ENCODE measurements at regions not wholly inside any gene's neighbourhood (a gene's known extent, or its start where the extent isn't known, plus 50 kb on each side); places are given as distances from the start of the nearest gene placed in this dataset.

DNA sequence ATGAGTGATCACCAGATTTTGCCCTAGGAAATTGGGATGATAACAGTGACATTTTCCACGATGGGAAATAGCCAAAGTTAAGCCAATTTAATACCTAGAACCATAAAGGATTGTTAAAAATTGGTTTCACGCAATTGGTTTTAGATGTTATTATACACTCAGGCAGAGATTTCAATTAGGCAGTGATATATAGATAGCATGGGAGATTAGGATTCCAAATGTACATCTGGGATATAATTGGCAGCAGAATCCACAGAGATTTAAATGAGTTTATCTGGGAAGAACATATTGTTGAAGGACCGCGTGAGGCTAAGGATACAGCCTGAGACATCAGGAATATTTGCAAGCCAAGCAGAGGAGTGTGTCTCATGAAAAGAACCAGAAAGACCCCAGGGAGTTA is 351.6 kb downstream of the GPM6A start:
- DNase-seq (ENCODE audit: low spot score), result no peak
- TF ChIP-seq, protein P1, sequence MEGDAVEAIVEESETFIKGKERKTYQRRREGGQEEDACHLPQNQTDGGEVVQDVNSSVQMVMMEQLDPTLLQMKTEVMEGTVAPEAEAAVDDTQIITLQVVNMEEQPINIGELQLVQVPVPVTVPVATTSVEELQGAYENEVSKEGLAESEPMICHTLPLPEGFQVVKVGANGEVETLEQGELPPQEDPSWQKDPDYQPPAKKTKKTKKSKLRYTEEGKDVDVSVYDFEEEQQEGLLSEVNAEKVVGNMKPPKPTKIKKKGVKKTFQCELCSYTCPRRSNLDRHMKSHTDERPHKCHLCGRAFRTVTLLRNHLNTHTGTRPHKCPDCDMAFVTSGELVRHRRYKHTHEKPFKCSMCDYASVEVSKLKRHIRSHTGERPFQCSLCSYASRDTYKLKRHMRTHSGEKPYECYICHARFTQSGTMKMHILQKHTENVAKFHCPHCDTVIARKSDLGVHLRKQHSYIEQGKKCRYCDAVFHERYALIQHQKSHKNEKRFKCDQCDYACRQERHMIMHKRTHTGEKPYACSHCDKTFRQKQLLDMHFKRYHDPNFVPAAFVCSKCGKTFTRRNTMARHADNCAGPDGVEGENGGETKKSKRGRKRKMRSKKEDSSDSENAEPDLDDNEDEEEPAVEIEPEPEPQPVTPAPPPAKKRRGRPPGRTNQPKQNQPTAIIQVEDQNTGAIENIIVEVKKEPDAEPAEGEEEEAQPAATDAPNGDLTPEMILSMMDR (IDR thresholded peaks at IDR 0.05; ENCODE audit: borderline replicate concordance, control extremely low read depth, extremely low read depth, insufficient read depth, missing control alignments), result no peak
- in situ Hi-C loops (cut with MboI; ENCODE audit: low sequenced_read_pairs, unreplicated experiment), result no loop called here

GRCh38 chr4:175469514-175469913 is 342.6 kb downstream of the GPM6A start:
- TF ChIP-seq, protein P1 (IDR thresholded peaks at IDR 0.05; ENCODE audit: borderline replicate concordance, control extremely low read depth, extremely low read depth, insufficient read depth, missing control alignments), result no peak
- in situ Hi-C loops (cut with MboI; ENCODE audit: low sequenced_read_pairs, unreplicated experiment), result no loop called here
- DNase-seq (ENCODE audit: low spot score), result no peak

DNA sequence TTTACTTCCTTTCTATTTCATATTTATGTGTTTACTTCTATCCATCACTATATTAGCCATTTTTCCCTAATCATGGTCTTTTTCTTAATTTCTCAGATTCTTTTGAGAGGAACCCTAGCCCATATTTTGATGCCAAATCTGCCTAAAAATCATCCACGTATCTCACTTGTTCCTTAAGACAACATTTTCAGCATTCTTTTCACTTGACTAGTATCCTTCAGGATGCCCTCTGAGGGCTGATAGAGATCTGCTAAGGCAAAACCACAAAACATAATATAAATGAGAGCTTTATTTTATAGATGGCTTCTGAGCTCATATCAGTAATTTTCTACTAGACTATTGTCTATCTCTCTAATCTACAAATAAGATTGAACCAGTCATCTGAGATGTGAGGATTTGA is 341.9 kb downstream of the GPM6A start:
- in situ Hi-C loops (cut with MboI; ENCODE audit: low sequenced_read_pairs, unreplicated experiment), result no loop called here
- TF ChIP-seq, protein P1 (IDR thresholded peaks at IDR 0.05; ENCODE audit: borderline replicate concordance, control extremely low read depth, extremely low read depth, insufficient read depth, missing control alignments), result no peak
- DNase-seq (ENCODE audit: low spot score), result no peak

DNA sequence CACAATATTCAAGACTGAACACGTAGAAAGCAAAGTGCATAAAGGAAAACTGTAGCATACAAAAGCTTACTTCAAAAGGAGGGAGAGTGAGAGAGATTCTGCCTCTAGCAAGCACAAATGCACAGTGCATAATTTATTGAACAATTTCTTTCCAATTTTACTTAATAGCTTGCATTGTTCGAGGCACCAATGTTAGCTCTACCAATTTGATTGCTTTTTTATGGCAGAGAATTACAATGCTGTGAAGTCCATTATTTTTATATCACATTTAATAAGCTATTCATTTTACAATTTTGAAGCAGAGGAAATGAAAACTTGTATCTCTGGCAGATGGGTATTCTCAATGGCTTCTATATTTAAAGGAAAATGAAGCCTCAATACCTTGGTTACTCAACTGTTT is 331.7 kb downstream of the GPM6A start:
- in situ Hi-C loops (cut with MboI; ENCODE audit: low sequenced_read_pairs, unreplicated experiment), result no loop called here
- no peak for DNase-seq (ENCODE audit: low spot score)
- TF ChIP-seq, protein P1 (IDR thresholded peaks at IDR 0.05; ENCODE audit: borderline replicate concordance, control extremely low read depth, extremely low read depth, insufficient read depth, missing control alignments), result no peak

- TF ChIP-seq, protein P1 (IDR thresholded peaks at IDR 0.05; ENCODE audit: borderline replicate concordance, control extremely low read depth, extremely low read depth, insufficient read depth, missing control alignments), result no peak
- no peak for DNase-seq (ENCODE audit: low spot score)
- in situ Hi-C loops (cut with MboI; ENCODE audit: low sequenced_read_pairs, unreplicated experiment), result no loop called here
Observed at GRCh38 chr4:175499735-175500352, 312.2 kb downstream of the GPM6A start.

DNA sequence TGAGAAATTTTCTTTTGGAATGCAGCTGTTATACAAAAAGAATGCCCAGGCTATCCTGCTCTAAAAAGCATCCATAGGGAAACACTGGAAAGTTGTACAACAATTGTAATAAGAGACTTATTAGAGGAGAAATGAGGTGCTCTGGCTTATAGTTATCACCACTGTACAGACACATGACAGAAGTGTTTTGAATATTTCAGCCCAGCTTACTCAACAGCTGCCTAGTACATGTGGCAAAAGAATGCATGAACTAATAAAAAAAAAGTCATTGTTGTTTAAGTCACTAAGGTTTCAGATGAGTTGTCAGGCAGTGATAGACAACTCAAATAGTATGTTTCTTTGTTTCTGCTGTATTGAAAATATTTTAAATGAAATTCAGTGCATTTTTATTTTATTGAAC is 307.7 kb downstream of the GPM6A start:
- no peak for DNase-seq (ENCODE audit: low spot score)
- TF ChIP-seq, protein P1 (IDR thresholded peaks at IDR 0.05; ENCODE audit: borderline replicate concordance, control extremely low read depth, extremely low read depth, insufficient read depth, missing control alignments), result no peak
- in situ Hi-C loops (cut with MboI; ENCODE audit: low sequenced_read_pairs, unreplicated experiment), result no loop called here
